Activated CD8-positive, alpha-beta T cell treated with anti-CD3 and anti-CD28 coated beads for 36 hours (primary cell): ENCODE measurements at regions not wholly inside any gene's neighbourhood (a gene's known extent, or its start where the extent isn't known, plus 50 kb on each side); places are given as distances from the start of the nearest gene placed in this dataset.

Experiments
- ATAC-seq: fragments of 200-7000 bp; cut with Tn5 transposase; one replicate; pipeline ENCODE4 v1.10.0; 2021; ENCODE audit warnings: mild to moderate bottlenecking, moderate library complexity
- CTCF ChIA-PET: fragments of 350-600 bp; sonication (Branson Sonifier 250); formaldehyde crosslinking; loops from one replicate; lab custom pipeline; 2021; ENCODE audit warnings: antibody characterized with exemption; lab: Charles Lee
- POLR2A ChIA-PET: fragments of 350-600 bp; sonication (Branson Sonifier 250); formaldehyde crosslinking; loops from one replicate; lab custom pipeline; 2021; ENCODE audit warnings: antibody characterized with exemption; lab: Charles Lee
- DNase-seq: peaks from one replicate; pipeline ENCODE4 v3.0.0-alpha.2; 2020
- H3K27ac Mint-ChIP-seq: one replicate; pipeline ENCODE4 v1.8.0; 2021; ENCODE audit warnings: mild to moderate bottlenecking, mixed read lengths
- H3K27me3 Mint-ChIP-seq: one replicate; pipeline ENCODE4 v1.8.0; 2021; ENCODE audit warnings: mixed read lengths
- H3K36me3 Mint-ChIP-seq: one replicate; pipeline ENCODE4 v1.8.0; 2021; ENCODE audit warnings: low read depth, mixed read lengths
- H3K4me1 Mint-ChIP-seq: one replicate; pipeline ENCODE4 v1.8.0; 2021; ENCODE audit warnings: low read depth, mixed read lengths
- H3K4me3 Mint-ChIP-seq: one replicate; pipeline ENCODE4 v1.8.0; 2021; ENCODE audit warnings: mild to moderate bottlenecking, moderate library complexity, mixed read lengths
- H3K9me3 Mint-ChIP-seq: one replicate; pipeline ENCODE4 v1.8.0; 2021; ENCODE audit warnings: mixed read lengths
- CTCF ChIP-seq: fragments of 200-600 bp; IDR thresholded peaks from one replicate; pipeline ENCODE4 v1.8.0; 2022; ENCODE audit warnings: antibody characterized with exemption, mild to moderate bottlenecking
- intact Hi-C: fragments of 100-400 bp; cut with micrococcal nuclease; formaldehyde crosslinking; loops from one replicate; pipeline ENCODE4 v1.10.0; 2022

GRCh38 chr1:232499188-232499587, 130.7 kb downstream of the SIPA1L2 start:
- Mint-ChIP-seq H3K4me1 (no peaks in the 10 kb centered on the region), H3K27ac (no peak overlapping the region), H3K4me3 (no peak overlapping the region), H3K9me3 (no peaks in the 10 kb centered on the region), H3K27me3 (no peaks in the 10 kb centered on the region), H3K36me3 (no peaks in the 10 kb centered on the region)
- ATAC-seq, result no peak
- ChIA-PET POLR2A (interaction anchor here (0.7 kb wide), 2 partner anchors 11 to 922 kb away, joined by 3 read pairs; no protein-coding TSS in a partner anchor), CTCF (interaction anchor here (1.1 kb wide), 1 partner anchor 23 kb away, joined by 3 read pairs; no protein-coding TSS in a partner anchor)
- DNase-seq, result no peak
- no peak for TF ChIP-seq CTCF
- intact Hi-C loops, result no loop called here

GRCh38 chr1:232493869-232494268, 136.1 kb downstream of the SIPA1L2 start:
- TF ChIP-seq CTCF, result no peak
- H3K4me1 Mint-ChIP-seq, result no peaks in the 10 kb centered on the region
- POLR2A ChIA-PET, result no interaction called here
- H3K27ac Mint-ChIP-seq, result no peak overlapping the region
- ATAC-seq (no peak), DNase-seq (no peak)
- CTCF ChIA-PET, result no interaction called here
- H3K9me3 Mint-ChIP-seq, result no peaks in the 10 kb centered on the region
- no peak overlapping the region for H3K4me3 Mint-ChIP-seq
- no peaks in the 10 kb centered on the region for H3K36me3 Mint-ChIP-seq
- H3K27me3 Mint-ChIP-seq, result no peaks in the 10 kb centered on the region
- intact Hi-C loops, result no loop called here

- ChIA-PET POLR2A (no interaction called here), CTCF (interaction anchor here (1.1 kb wide), 1 partner anchor 28 kb away, joined by 3 read pairs; no protein-coding TSS in a partner anchor)
- Mint-ChIP-seq H3K9me3 (no peaks in the 10 kb centered on the region), H3K27me3 (no peaks in the 10 kb centered on the region), H3K36me3 (no peaks in the 10 kb centered on the region), H3K4me1 (no peaks in the 10 kb centered on the region), H3K4me3 (no peak overlapping the region), H3K27ac (no peak overlapping the region)
- ATAC-seq (no peak), DNase-seq (no peak)
- no peak for TF ChIP-seq CTCF
- intact Hi-C loops, result no loop called here
These were observed 140.7 kb downstream of the SIPA1L2 start for GRCh38 chr1:232489256-232489655.

GRCh38 chr1:232487236-232487635, 142.7 kb downstream of the SIPA1L2 start:
- no peak overlapping the region for H3K4me3 Mint-ChIP-seq
- ChIA-PET CTCF (no interaction called here), POLR2A (no interaction called here)
- no peaks in the 10 kb centered on the region for H3K27me3 Mint-ChIP-seq
- TF ChIP-seq CTCF, result no peak
- no peaks in the 10 kb centered on the region for H3K4me1 Mint-ChIP-seq
- ATAC-seq, result no peak
- H3K36me3 Mint-ChIP-seq, result no peaks in the 10 kb centered on the region
- no peak overlapping the region for H3K27ac Mint-ChIP-seq
- intact Hi-C loops, result no loop called here
- H3K9me3 Mint-ChIP-seq, result no peaks in the 10 kb centered on the region
- no peak for DNase-seq

- Mint-ChIP-seq H3K9me3 (no peaks in the 10 kb centered on the region), H3K36me3 (no peaks in the 10 kb centered on the region), H3K27me3 (no peaks in the 10 kb centered on the region), H3K4me3 (no peak overlapping the region), H3K4me1 (no peaks in the 10 kb centered on the region), H3K27ac (no peak overlapping the region)
- ChIA-PET POLR2A (no interaction called here), CTCF (no interaction called here)
- intact Hi-C loops, result no loop called here
- no peak for TF ChIP-seq CTCF
- DNase-seq (no peak), ATAC-seq (no peak)
These were observed 143.3 kb downstream of the SIPA1L2 start for GRCh38 chr1:232486454-232487207.
